ENCODE measurements at regions not wholly inside any gene's neighbourhood (a gene's known extent, or its start where the extent isn't known, plus 50 kb on each side); places are given as distances from the start of the nearest gene placed in this dataset.

DNA sequence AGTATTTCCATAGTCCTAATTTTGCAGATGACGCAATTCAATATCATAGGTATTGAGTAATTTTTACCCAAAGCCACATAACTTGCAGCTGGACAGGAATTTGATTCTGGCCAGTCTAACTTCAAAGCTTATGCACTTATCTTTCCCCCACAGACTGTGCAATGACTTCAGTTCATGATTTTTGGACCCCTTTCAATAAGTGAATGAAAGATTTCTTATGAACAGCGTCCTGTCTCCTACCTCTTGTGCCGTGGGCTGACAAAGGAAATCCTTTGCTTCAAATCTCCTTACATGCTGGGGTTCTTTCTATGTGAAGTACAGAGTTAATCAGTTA is 217.7 kb upstream of the KIRREL3 start:
- DNase-seq (ENCODE audit: low read depth in 2 of 3, low spot score in 2 of 3), result no peak

- DNase-seq (ENCODE audit: low read depth in 2 of 3, low spot score in 2 of 3), result no peak
These were observed 217.1 kb upstream of the KIRREL3 start for GRCh38 chr11:127217452-127218274.

DNA sequence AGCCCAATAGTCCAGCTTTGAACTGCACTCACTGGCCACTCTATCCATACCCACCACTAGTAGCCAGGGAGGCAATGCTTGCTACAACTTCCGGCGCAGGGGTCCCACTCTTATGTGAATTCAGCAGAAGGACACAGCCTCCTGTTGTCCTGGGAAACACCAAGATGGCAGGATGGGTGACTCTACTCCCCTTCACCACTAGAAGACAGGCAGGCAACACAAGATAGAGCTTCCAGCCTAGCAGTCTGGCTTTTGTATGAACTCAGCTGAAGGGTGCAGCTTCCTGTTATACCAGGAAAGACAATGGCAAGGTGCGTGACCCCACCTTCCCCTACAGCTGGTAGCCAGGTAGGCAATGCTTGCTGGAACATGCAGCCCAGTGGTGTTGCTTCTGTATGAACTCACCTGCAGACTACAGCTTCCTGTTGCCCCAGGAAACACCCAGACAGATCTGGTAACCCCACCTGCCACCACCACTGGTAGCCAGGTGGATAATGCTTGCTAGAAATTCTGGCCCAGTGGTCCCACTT is 205.2 kb upstream of the KIRREL3 start:
- DNase-seq (ENCODE audit: low read depth in 2 of 3, low spot score in 2 of 3), result no peak

DNA sequence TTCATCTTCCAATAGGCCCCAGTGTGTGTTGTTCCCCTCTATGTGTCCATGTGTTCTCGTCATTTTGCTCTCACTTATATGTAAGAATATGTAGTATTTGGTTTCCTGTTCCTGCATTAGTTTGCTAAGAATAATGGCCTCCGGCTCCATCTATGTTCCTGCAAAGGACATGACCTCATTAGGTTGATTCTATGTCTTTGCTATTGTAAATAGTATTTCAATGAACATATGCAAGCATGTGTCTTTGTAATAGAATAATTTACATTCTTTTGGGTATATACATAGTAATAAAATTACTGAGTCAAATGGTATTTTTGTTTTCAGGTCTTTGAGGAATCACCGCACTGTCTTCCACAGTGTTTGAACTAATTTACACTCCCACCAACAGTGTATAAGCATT is 202.9 kb upstream of the KIRREL3 start:
- DNase-seq (ENCODE audit: low read depth in 2 of 3, low spot score in 2 of 3), result no peak

- no peak for DNase-seq (ENCODE audit: low read depth in 2 of 3, low spot score in 2 of 3)
These were observed 201.5 kb upstream of the KIRREL3 start for GRCh38 chr11:127202105-127202504.

DNA sequence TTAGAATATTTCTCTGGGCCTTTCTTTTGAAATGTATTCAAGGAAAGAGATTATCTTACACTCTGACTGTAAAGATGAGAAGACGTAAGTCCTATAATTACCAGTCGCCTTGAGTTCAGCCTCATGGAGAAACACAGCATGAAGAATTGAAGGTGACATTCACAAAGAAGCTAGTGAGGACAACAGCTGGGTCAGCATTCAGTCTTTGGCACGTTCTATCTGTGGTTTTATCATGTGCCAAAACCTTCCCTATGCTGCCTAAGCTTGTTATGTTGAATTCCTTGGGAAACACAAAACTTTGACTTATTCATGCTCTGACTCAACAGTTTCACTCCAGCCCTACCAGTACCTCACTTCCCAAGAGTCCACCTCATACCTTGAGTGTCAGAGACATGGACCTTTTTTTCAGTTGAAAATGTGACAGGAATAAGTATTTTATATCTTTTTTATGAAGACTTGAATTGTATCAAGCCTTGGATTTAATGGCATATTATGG is 198.8 kb upstream of the KIRREL3 start:
- DNase-seq (ENCODE audit: low read depth in 2 of 3, low spot score in 2 of 3), result no peak

GRCh38 chr11:127195501-127196120 is 195.0 kb upstream of the KIRREL3 start:
- no peak for DNase-seq (ENCODE audit: low read depth in 2 of 3, low spot score in 2 of 3)

DNA sequence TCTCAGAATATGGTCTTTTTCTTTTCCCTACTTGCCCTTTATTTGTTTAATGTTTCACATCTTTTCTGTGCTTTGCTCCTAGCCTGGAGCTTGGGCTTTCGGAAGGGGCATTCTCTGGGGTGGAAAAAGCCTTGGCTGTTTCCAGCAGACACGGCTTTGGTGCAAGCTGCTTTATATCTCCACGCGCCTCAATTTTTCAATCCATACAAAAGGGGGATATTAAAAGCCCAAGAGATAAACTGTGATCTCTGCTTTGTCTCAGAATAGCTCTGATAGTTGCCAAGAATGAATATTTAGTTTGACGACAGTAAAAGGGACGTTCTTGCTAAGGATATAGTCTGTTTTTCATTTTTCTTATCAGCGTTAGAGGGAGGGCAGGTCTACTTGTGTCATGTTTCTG is 194.0 kb upstream of the KIRREL3 start:
- DNase-seq (ENCODE audit: low read depth in 2 of 3, low spot score in 2 of 3), result no peak

DNA sequence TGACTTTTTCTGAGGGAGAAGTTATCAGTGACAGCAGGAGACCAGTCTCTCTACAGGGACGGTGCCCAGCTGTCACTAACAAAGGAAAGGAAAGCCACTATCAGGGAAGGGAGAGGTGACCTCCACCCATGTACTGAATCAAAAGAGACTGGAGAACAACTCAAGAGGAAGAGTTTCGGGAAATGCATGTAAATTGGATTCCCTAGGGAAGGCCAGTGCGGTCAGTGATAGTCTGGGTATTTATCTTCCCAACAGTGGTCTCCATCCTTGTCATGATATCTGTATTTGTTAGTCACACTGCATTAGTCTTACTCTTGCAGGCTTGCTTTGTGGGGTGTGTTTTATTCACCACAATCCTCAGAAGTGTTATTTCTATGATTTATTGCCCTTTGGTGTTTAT is 193.4 kb upstream of the KIRREL3 start:
- no peak for DNase-seq (ENCODE audit: low read depth in 2 of 3, low spot score in 2 of 3)

DNA sequence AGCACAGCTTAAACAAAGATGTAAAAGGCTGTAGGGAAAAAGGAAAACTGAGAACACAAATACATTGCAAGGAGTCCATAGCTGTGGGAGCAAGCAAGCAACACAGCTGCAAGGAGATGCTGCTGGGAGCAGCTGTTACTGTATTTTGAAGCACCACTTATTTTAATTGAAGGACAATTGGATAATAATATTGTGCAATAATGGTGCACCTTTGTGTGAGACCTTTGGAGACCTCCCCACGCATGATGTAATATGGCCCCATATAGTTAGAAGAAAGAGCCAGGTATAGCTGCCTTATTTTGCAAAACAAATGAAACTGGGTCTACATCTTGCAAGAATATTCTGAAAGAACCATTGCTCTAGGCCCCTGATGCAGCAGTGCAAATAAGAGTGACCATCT is 191.1 kb upstream of the KIRREL3 start:
- no peak for DNase-seq (ENCODE audit: low read depth in 2 of 3, low spot score in 2 of 3)

GRCh38 chr11:127191261-127191660 is 190.7 kb upstream of the KIRREL3 start:
- DNase-seq (ENCODE audit: low read depth in 2 of 3, low spot score in 2 of 3), result no peak

DNA sequence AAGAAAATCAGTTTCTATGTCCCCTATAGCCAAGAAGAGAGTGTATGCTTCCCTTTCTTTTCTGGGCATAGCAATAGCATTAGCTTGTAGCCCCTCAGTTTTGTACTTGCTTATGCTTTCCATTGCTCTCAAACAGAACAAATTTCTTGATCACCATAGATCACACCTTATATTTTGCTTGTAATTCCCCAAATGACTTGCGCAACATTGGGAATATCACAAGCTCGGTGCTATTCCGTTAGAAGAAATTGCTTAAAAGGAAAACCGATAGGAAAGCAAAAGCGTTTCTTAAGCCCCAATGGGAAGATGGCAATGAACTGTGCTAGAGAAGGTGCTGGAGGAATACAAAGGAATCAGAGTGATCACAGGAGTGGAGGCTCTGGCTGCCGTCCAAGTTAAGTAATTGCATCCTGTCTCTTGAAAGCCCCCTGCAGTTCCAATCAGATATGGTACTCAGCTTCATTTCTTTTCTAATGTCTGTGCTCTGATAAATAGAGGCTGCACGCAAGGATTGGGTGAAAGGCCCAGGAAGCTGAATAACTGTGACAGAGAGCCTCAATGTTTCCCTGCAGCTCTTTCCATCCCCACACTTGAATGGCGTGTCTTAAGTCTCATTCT is 182.1 kb upstream of the KIRREL3 start:
- DNase-seq (ENCODE audit: low read depth in 2 of 3, low spot score in 2 of 3), result no peak

DNA sequence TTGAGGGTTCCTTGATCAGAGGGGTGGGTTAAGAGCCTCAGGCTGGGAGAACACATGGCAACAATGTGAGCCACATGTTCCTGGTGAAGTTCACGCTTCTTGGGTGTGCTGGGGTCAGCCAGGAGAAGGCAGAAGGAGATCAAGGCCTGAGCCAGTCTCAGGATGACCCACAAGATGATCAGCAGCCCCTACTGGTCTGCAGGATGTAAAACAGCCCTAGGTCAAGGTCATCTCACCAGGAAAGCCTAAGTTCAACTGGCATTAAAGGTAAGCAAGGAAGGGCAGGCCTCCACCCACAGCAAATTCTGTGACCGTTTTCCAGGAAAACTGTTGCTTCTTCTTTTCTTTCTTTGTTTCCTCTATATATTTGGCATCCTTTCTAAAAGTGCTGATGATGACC is 156.7 kb upstream of the KIRREL3 start:
- no peak for DNase-seq (ENCODE audit: low read depth in 2 of 3, low spot score in 2 of 3)

GRCh38 chr11:127149410-127149809 is 148.8 kb upstream of the KIRREL3 start:
- DNase-seq (ENCODE audit: low read depth in 2 of 3, low spot score in 2 of 3), result no peak

DNA sequence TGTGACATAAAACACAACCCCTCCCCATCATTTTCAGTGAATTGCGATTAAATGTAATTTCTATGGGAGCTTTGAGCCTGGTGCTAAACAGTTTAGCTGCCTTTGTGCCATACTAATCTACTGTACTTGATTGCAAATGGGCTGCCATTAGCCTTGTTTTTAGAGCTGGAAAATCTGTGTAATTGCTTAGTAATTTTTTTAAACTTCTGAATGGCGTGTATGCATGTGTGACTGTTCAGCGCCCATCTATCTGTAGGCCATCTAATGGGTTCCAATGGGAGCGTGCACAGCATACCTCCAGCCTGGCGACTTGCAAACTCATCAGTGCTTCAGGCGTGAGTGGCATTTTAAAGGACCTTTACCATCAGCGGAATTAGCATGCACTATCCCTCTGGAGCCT is 142.7 kb upstream of the KIRREL3 start:
- no peak for DNase-seq (ENCODE audit: low read depth in 2 of 3, low spot score in 2 of 3)

- DNase-seq (ENCODE audit: low read depth in 2 of 3, low spot score in 2 of 3), result no peak
These were observed 138.0 kb upstream of the KIRREL3 start for GRCh38 chr11:127138613-127139012.

DNA sequence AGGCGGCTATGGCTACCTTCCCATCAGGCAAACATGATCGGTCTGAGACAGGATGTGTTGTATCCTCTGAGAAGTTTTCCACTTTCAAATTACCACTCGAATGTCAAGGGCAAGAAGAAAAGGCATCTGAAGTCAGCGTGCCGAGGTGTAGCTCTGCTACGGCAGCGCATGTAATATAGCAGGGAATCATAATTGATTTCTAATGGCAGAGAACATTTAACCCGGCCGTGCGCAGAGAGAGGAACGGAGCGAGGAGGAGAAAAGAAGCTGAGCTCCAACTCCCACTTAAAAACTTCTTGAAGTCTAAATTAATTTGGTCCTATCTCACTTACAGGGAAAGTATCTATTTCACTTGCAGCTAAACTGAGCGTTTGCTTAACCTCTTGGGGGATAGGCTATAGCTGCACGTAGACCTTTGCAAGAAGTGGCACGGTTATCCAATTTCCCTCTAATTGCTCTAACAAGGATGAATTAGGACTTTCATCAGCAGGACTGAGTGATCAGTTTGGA is 137.3 kb upstream of the KIRREL3 start:
- DNase-seq (ENCODE audit: low read depth in 2 of 3, low spot score in 2 of 3), result no peak

- DNase-seq (ENCODE audit: low read depth in 2 of 3, low spot score in 2 of 3), result no peak
These were observed 135.9 kb upstream of the KIRREL3 start for GRCh38 chr11:127136438-127136837.

DNA sequence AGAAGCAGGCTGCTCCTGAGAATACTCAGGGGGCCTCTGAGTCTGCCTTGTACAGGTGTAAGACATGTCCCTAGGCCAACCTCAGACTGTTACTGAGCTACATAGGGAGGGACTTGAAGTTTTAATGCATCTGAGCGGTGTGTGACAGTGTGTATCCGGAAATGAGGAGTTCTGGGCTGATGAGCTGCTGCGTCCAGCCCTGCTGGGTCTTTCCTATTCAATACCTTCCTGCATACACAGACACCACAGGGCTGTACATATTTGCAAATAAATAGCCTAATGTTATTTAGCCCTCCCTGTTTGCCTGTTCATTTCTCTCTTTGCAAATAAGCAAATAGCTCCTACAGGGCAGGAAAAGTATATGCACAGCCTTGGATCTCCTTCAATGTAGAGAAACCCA is 134.7 kb upstream of the KIRREL3 start:
- DNase-seq (ENCODE audit: low read depth in 2 of 3, low spot score in 2 of 3), result no peak

DNA sequence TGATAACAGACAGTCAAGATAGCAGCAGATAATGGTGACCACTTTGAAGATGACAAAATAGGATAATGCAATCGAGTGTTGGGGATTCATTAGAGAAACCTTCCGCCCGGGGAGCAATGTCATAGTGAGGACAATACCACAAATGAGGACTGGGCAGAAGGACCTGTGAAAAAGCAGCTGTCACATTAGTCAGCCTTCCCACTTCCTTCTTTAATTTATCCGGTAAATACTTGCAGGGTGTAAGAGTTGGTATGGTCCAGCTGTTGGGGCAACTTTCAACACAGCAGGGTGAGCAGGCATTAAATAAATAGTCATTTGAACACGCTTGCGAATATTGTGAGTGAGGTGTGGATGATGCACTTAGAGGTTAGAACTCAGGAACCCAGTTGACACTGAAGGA is 132.5 kb upstream of the KIRREL3 start:
- no peak for DNase-seq (ENCODE audit: low read depth in 2 of 3, low spot score in 2 of 3)

- DNase-seq (ENCODE audit: low read depth in 2 of 3, low spot score in 2 of 3), result no peak
These were observed 129.8 kb upstream of the KIRREL3 start for GRCh38 chr11:127130321-127130720.

GRCh38 chr11:127126986-127127385 is 126.4 kb upstream of the KIRREL3 start:
- DNase-seq (ENCODE audit: low read depth in 2 of 3, low spot score in 2 of 3), result no peak
